OCI-LY1 (cell line): ENCODE measurements at regions not wholly inside any gene's neighbourhood (a gene's known extent, or its start where the extent isn't known, plus 50 kb on each side); places are given as distances from the start of the nearest gene placed in this dataset.

ENCODE experiments used
- H2AFZ ChIP-seq: fragments of 200-600 bp; sonication (generic), shearing (Covaris generic); 2 replicates; pipeline ENCODE4 v1.6.0; 2014; ENCODE audit warnings: antibody characterized with exemption, mild to moderate bottlenecking, low read length
- H3F3A ChIP-seq: fragments of 200-600 bp; sonication (generic), shearing (Covaris generic); 2 replicates; pipeline ENCODE4 v1.6.0; 2014; ENCODE audit warnings: mild to moderate bottlenecking, antibody characterized with exemption, low read length, moderate library complexity; ENCODE audit not compliant: insufficient read depth
- H3K27ac ChIP-seq: fragments of 200-600 bp; sonication (generic); 2 replicates; pipeline ENCODE4 v1.5.1; 2014; ENCODE audit warnings: low read length, mixed run types, mild to moderate bottlenecking, low read depth; ENCODE audit not compliant: poor library complexity, severe bottlenecking
- H3K27me3 ChIP-seq: fragments of 200-600 bp; sonication (generic); 2 replicates; pipeline ENCODE4 v1.6.0; 2014; ENCODE audit warnings: antibody characterized with exemption, mild to moderate bottlenecking, low read length, moderate library complexity; ENCODE audit not compliant: insufficient read depth
- H3K36me3 ChIP-seq: fragments of 200-600 bp; sonication (generic); 2 replicates; pipeline ENCODE4 v1.6.1; 2014; ENCODE audit warnings: mild to moderate bottlenecking, antibody characterized with exemption, low read length, moderate library complexity, mixed read lengths; ENCODE audit not compliant: insufficient read depth
- H3K4me1 ChIP-seq: fragments of 200-600 bp; sonication (generic); 2 replicates; pipeline ENCODE4 v1.5.1; 2014; ENCODE audit warnings: mild to moderate bottlenecking, low read length, moderate library complexity; ENCODE audit not compliant: insufficient read depth, severe bottlenecking
- H3K4me2 ChIP-seq: fragments of 200-600 bp; sonication (generic), shearing (Covaris generic); 2 replicates; pipeline ENCODE4 v1.6.1; 2014; ENCODE audit warnings: low read length
- H3K4me3 ChIP-seq: fragments of 200-600 bp; sonication (generic); 2 replicates; pipeline ENCODE4 v1.5.1; 2014; ENCODE audit warnings: low read length, low read depth, mild to moderate bottlenecking, mixed read lengths; ENCODE audit not compliant: poor library complexity, severe bottlenecking
- H3K79me2 ChIP-seq: fragments of 200-600 bp; shearing (Covaris generic); 2 replicates; pipeline ENCODE4 v1.6.1; 2016; ENCODE audit warnings: mixed run types, low read length, mixed read lengths; ENCODE audit not compliant: insufficient read depth
- H3K9ac ChIP-seq: fragments of 200-600 bp; sonication (generic), shearing (Covaris generic); 2 replicates; pipeline ENCODE4 v1.6.1; 2014; ENCODE audit warnings: mild to moderate bottlenecking, low read length, mixed read lengths
- H3K9me2 ChIP-seq: fragments of 200-600 bp; sonication (generic), shearing (Covaris generic); 2 replicates; pipeline ENCODE4 v1.6.1; 2014; ENCODE audit warnings: low read depth, mild to moderate bottlenecking, low read length, mixed read lengths
- H3K9me3 ChIP-seq: fragments of 200-600 bp; shearing (Covaris generic); 2 replicates; pipeline ENCODE4 v1.6.1; 2014; ENCODE audit warnings: low read length, mixed read lengths
- H4K20me1 ChIP-seq: fragments of 200-600 bp; sonication (generic), shearing (Covaris generic); 2 replicates; pipeline ENCODE4 v1.6.0; 2016; ENCODE audit warnings: mild to moderate bottlenecking, low read length; ENCODE audit not compliant: insufficient read depth
- EZH2 ChIP-seq: fragments of 200-600 bp; sonication (generic), shearing (Covaris generic); IDR thresholded peaks from 2 replicates; pipeline ENCODE4 v1.8.0; 2017; ENCODE audit warnings: borderline replicate concordance, mixed run types, mild to moderate bottlenecking, antibody characterized with exemption, low read length, moderate library complexity, mixed read lengths
- TF ChIP-seq, protein P1 (sequence below): fragments of 200-600 bp; sonication (generic), shearing (Covaris generic); IDR thresholded peaks from 2 replicates; pipeline ENCODE4 v1.5.1; 2017; ENCODE audit warnings: mild to moderate bottlenecking, antibody characterized with exemption, low read length, moderate library complexity, mixed read lengths

DNA sequence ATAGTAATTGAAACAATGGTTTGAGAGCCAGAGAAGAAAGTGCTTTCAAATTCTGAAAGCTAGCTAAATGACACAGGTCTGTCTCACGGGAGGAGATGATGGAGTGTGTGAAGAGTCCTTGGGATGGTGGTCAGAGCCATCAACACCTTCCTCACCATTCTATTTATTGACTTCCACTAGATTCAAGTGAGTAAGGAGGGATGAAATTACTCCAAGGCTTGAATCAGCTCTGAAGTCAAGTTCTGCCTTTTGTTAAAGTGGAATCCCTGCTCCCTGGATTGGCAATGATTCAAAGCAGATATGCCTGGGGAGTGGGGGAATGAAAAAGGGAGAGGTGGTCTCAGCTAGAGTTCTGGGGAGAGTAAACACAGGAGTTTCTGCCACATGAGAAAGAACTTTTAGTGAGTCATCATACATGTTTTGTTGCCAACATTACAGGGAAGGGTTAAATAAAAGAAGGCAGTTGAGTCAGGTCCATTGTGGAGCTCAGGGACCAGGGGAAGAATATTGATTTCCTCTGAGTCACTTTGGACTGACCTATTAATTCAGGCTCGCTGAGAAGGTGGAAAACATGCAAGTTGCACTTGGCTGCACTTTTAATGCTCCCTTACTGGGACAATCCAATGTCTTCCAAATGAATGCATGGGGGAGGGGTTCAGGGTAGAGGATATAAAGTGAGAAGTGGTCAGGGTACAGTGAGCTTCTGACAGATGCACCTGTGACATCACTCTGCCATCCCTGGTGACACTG, 142.7 kb downstream of the TBX5 start:
- H3K27ac ChIP-seq: no peak overlapping the region
- H3K9ac ChIP-seq: no peak overlapping the region
- H3K79me2 ChIP-seq: no peaks in the 10 kb centered on the region
- H3K36me3 ChIP-seq: no peaks in the 10 kb centered on the region
- no peaks in the 10 kb centered on the region for H3K27me3 ChIP-seq
- H3K4me1 ChIP-seq: no peaks in the 10 kb centered on the region
- H3K9me3 ChIP-seq: no peaks in the 10 kb centered on the region
- H3K4me3 ChIP-seq: no peak overlapping the region
- H4K20me1 ChIP-seq: no peaks in the 10 kb centered on the region
- H3K9me2 ChIP-seq: no peaks in the 10 kb centered on the region
- no peak for TF ChIP-seq EZH2
- TF ChIP-seq, protein P1, sequence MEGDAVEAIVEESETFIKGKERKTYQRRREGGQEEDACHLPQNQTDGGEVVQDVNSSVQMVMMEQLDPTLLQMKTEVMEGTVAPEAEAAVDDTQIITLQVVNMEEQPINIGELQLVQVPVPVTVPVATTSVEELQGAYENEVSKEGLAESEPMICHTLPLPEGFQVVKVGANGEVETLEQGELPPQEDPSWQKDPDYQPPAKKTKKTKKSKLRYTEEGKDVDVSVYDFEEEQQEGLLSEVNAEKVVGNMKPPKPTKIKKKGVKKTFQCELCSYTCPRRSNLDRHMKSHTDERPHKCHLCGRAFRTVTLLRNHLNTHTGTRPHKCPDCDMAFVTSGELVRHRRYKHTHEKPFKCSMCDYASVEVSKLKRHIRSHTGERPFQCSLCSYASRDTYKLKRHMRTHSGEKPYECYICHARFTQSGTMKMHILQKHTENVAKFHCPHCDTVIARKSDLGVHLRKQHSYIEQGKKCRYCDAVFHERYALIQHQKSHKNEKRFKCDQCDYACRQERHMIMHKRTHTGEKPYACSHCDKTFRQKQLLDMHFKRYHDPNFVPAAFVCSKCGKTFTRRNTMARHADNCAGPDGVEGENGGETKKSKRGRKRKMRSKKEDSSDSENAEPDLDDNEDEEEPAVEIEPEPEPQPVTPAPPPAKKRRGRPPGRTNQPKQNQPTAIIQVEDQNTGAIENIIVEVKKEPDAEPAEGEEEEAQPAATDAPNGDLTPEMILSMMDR: no peak
- H3K4me2 ChIP-seq: no peak overlapping the region
- no peaks in the 10 kb centered on the region for H3F3A ChIP-seq
- H2AFZ ChIP-seq: no peak overlapping the region

DNA sequence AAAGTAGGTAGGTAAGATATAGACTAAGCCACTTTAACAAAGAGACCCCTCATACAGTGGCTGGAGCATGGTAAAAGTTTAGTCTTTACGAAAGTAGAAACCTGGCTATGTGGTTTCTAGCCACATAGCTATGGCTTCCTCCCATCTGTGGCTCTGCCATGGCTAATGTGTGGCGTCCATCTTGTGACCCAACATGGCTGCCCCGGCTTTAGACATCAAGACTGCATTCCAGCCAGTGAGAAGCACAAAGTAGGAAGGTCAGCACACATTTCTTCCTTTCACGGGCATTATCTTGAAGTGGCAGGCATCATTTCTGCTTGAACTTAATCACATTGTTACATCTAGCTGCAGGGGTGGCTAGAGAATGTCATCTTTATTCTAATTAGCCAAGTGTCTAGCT, 148.3 kb downstream of the TBX5 start:
- no peak for TF ChIP-seq EZH2
- TF ChIP-seq, protein P1: no peak
- no peaks in the 10 kb centered on the region for H3K4me1 ChIP-seq
- no peak overlapping the region for H2AFZ ChIP-seq
- no peaks in the 10 kb centered on the region for H3K9me2 ChIP-seq
- no peaks in the 10 kb centered on the region for H3K36me3 ChIP-seq
- no peak overlapping the region for H3K4me2 ChIP-seq
- no peaks in the 10 kb centered on the region for H4K20me1 ChIP-seq
- no peak overlapping the region for H3K4me3 ChIP-seq
- no peaks in the 10 kb centered on the region for H3K79me2 ChIP-seq
- H3F3A ChIP-seq: no peaks in the 10 kb centered on the region
- no peak overlapping the region for H3K9ac ChIP-seq
- H3K27ac ChIP-seq: no peak overlapping the region
- H3K9me3 ChIP-seq: no peaks in the 10 kb centered on the region
- no peaks in the 10 kb centered on the region for H3K27me3 ChIP-seq

DNA sequence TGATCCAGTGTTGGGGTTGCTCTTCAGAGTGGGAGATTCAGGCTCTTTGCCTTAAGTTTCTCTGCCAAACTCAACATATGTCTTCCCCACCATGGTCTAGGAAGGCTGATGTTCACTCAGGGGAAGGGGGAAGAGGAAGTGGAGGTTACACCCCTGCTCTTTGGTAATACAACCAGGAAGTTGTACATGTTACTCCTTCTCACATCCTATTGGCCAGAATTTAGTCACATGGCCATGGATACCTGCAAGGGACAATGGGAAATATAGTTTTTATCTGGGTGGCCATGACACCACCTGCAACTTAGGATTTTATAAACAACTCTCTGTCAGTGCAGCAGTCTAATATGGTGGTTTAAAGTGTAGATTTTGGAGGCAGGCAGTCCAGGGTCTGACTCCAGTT, 150.9 kb downstream of the TBX5 start:
- TF ChIP-seq, protein P1: no peak
- no peak for TF ChIP-seq EZH2
- no peak overlapping the region for H2AFZ ChIP-seq

More for the DNA sequence above, 150.9 kb downstream of the TBX5 start:
- Histone ChIP-seq H3K27ac (no peak overlapping the region), H3K4me1 (no peaks in the 10 kb centered on the region), H3K9me3 (no peaks in the 10 kb centered on the region), H3F3A (no peaks in the 10 kb centered on the region), H3K9me2 (no peaks in the 10 kb centered on the region), H3K9ac (no peak overlapping the region), H3K4me2 (no peak overlapping the region), H3K27me3 (no peaks in the 10 kb centered on the region), H4K20me1 (no peaks in the 10 kb centered on the region), H3K36me3 (no peaks in the 10 kb centered on the region), H3K79me2 (no peaks in the 10 kb centered on the region), H3K4me3 (no peak overlapping the region)
